ENCODE measurements at regions not wholly inside any gene's neighbourhood (a gene's known extent, or its start where the extent isn't known, plus 50 kb on each side); places are given as distances from the start of the nearest gene placed in this dataset.

DNA sequence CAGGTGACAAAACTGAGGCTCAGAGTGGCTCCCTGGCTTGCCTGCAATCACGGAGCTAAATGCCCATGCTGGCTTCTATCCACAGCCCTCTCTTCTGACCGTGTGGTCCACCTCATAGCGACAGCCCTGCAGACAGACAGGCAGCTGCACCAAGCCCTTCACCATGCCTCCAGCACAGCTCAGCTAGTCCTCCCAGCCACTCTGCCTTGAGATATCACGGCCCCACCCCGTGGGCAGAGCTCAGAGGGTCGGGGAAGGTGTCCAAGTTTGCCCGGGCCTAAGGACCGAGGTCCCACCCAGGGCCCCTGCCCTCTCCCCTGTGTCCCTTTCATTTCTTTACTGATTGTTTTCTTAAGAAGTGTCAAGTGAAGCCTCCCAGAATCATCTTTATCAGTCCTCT, 128.2 kb upstream of the GLI2 start:
- Histone ChIP-seq H3K27ac (ENCODE audit: extremely low read depth, low read depth, low read length) (no peak overlapping the region), H3K27me3 (ENCODE audit: control insufficient read depth in 2 of 2, insufficient read depth in 2 of 2, low read length in 2 of 2) (peaks cover 12 to 53% of the 10 kb centered on the region in 2 experiments; a peak in 4 of 5 replicates), H3K9me1 (ENCODE audit: control insufficient read depth, insufficient read depth, low read length) (no peaks in the 10 kb centered on the region), H4K20me1 (replicated peaks; ENCODE audit: control insufficient read depth, insufficient read depth, low read length) (no peaks in the 10 kb centered on the region), H3K4me2 (ENCODE audit: insufficient read depth, low read length) (no peak overlapping the region), H3K36me3 (ENCODE audit: control insufficient read depth, insufficient read depth, low read length) (no peaks in the 10 kb centered on the region), H3K9me3 (replicated peaks; ENCODE audit: control insufficient read depth, insufficient read depth, low read depth, low read length) (no peaks in the 10 kb centered on the region), H3K4me1 (replicated peaks in 1 of 2; ENCODE audit: control insufficient read depth in 2 of 2, insufficient read depth in 2 of 2, low read length in 2 of 2) (no peaks in the 10 kb centered on the region), H3K9ac (ENCODE audit: insufficient read depth in 1 of 2, low read depth in 2 of 2, low read length in 2 of 2) (no peak overlapping the region), H3K79me2 (ENCODE audit: control insufficient read depth, insufficient read depth, low read length) (no peaks in the 10 kb centered on the region), H3K4me3 (no peak overlapping the region), H2AFZ (ENCODE audit: low read depth, low read length) (no peak overlapping the region)
- no peak for DNase-seq (ENCODE audit: extremely low read depth in 1 of 4, low spot score in 3 of 4)
- intact Hi-C loops (cut with micrococcal nuclease) (no loop called here), in situ Hi-C loops (cut with MboI) (no loop called here)
- 0% methylated on average over 8 of the region's 8 CpGs for WGBS (ENCODE audit: insufficient coverage, low coverage, missing lambda C conversion rate)
- CTCF ChIA-PET (ENCODE audit: low intra/inter-chr PET ratio), result no interaction called here
- TF ChIP-seq IRF2 (CRISPR knock-in tag; IDR thresholded peaks at IDR 0.05), result no peak
- no peak for TF ChIP-seq RBM17 (IDR thresholded peaks at IDR 0.05; ENCODE audit: borderline replicate concordance, low read depth, low read length)
- POLR2A ChIA-PET, result no interaction called here
- FAIRE-seq, result no peak
- no peak for ATAC-seq
- BruUV-seq (replicated peaks), result no TSS peak

DNA sequence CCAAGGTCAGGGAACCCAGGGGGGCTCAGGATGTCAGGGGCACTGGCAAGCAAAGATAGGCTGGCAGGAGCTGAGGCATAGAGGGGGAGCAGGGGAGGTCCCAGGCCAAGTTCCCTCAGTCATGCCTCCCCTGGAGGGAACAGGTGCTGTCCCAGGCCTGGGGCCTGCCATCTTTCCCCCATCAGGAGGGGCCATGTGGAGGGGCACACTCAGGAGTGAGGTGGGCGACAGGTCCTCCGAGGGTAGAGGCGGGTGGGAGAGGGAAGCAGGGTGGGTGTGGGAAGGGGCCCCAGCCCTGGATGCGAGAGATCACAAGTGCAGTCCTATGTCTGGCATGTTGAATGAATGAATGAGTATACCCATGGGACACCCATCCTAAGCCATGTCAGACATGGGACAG, 127.7 kb upstream of the GLI2 start:
- no peak for TF ChIP-seq ZFX (CRISPR knock-in tag; IDR thresholded peaks at IDR 0.05)
- CTCF ChIA-PET (ENCODE audit: low intra/inter-chr PET ratio), result no interaction called here
- POLR2A ChIA-PET, result no interaction called here
- 0% methylated on average over 2 of the region's 4 CpGs for WGBS (ENCODE audit: insufficient coverage, low coverage, missing lambda C conversion rate)
- in situ Hi-C loops (cut with MboI), result no loop called here
- DNase-seq (ENCODE audit: extremely low read depth in 1 of 4, low spot score in 3 of 4), result no peak
- Histone ChIP-seq H3K4me1 (replicated peaks in 1 of 2; ENCODE audit: control insufficient read depth in 2 of 2, insufficient read depth in 2 of 2, low read length in 2 of 2) (no peaks in the 10 kb centered on the region), H3K27ac (ENCODE audit: extremely low read depth, low read depth, low read length) (no peak overlapping the region), H3K9me1 (ENCODE audit: control insufficient read depth, insufficient read depth, low read length) (no peaks in the 10 kb centered on the region), H2AFZ (ENCODE audit: low read depth, low read length) (no peak overlapping the region), H3K27me3 (ENCODE audit: control insufficient read depth in 2 of 2, insufficient read depth in 2 of 2, low read length in 2 of 2) (peaks cover 12 to 55% of the 10 kb centered on the region in 2 experiments; a peak in 4 of 5 replicates), H3K9me3 (replicated peaks; ENCODE audit: control insufficient read depth, insufficient read depth, low read depth, low read length) (no peaks in the 10 kb centered on the region), H3K4me2 (ENCODE audit: insufficient read depth, low read length) (no peak overlapping the region), H4K20me1 (replicated peaks; ENCODE audit: control insufficient read depth, insufficient read depth, low read length) (no peaks in the 10 kb centered on the region), H3K9ac (ENCODE audit: insufficient read depth in 1 of 2, low read depth in 2 of 2, low read length in 2 of 2) (no peak overlapping the region), H3K79me2 (ENCODE audit: control insufficient read depth, insufficient read depth, low read length) (no peaks in the 10 kb centered on the region), H3K36me3 (ENCODE audit: control insufficient read depth, insufficient read depth, low read length) (no peaks in the 10 kb centered on the region), H3K4me3 (no peak overlapping the region)
- intact Hi-C loops (cut with micrococcal nuclease), result no loop called here
- FAIRE-seq, result no peak
- no peak for ATAC-seq
- no TSS peak for BruUV-seq (replicated peaks)
